A549 (cell line): ENCODE measurements at regions not wholly inside any gene's neighbourhood (a gene's known extent, or its start where the extent isn't known, plus 50 kb on each side); places are given as distances from the start of the nearest gene placed in this dataset.

Source experiments
- ATAC-seq, 2 experiments: fragments of 200-7000 bp in 1 of 2; fragments of >200 bp in 1 of 2; cut with Nextera tagmentation in 1 of 2; cut with Tn5 transposase in 1 of 2; 3 replicates each; pipeline versions ENCODE4 v1.8.0 to v1.9.1; 2018 to 2020; ENCODE audit warnings: mild to moderate bottlenecking in 1 of 2, moderate library complexity in 1 of 2
- CTCF ChIA-PET: fragments of 300-600 bp; sonication (Branson Sonifier 250); formaldehyde crosslinking; extraction: SDS; loops from one replicate; lab custom pipeline; 2021; ENCODE audit warnings: antibody characterized with exemption, inconsistent platforms; lab: Yijun Ruan, JAX
- POLR2A ChIA-PET: fragments of 350-600 bp; formaldehyde crosslinking; extraction: SDS; loops from one replicate; lab custom pipeline; 2021; ENCODE audit warnings: antibody characterized with exemption, inconsistent platforms; lab: Yijun Ruan, JAX
- DNase-seq, 2 experiments: peaks; one replicate each; pipeline versions ENCODE4 v3.0.0 to v3.0.0-alpha.2; 2011 to 2016; ENCODE audit warnings: low read depth in 1 of 2, low spot score in 1 of 2
- FAIRE-seq: peaks from 2 replicates; lab custom pipeline; 2011; peaks lifted over from hg19 to GRCh38; lab: Jason Lieb, UNC
- H3K27ac ChIP-seq, 2 experiments: fragments of >200 bp; sonication (Bioruptor Twin); formaldehyde crosslinking; 3 replicates each; pipeline ENCODE4 v1.5.1; 2016 to 2017
- H3K4me1 ChIP-seq: fragments of >200 bp; sonication (Bioruptor Twin); formaldehyde crosslinking; 3 replicates; pipeline ENCODE4 v1.6.1; 2016
- H3K4me2 ChIP-seq: fragments of >200 bp; sonication (Bioruptor Twin); formaldehyde crosslinking; 3 replicates; pipeline ENCODE4 v1.6.1; 2016
- H3K4me3 ChIP-seq: fragments of >200 bp; sonication (Bioruptor Twin); formaldehyde crosslinking; 3 replicates; pipeline ENCODE4 v1.5.1; 2016
- H3K9me3 ChIP-seq: fragments of >200 bp; sonication (Bioruptor Twin); formaldehyde crosslinking; 3 replicates; pipeline ENCODE4 v1.6.1; 2016
- BHLHE40 ChIP-seq: IDR thresholded peaks from 2 replicates; pipeline ENCODE4 v1.6.1; 2012; ENCODE audit warnings: low read depth, low read length, inconsistent platforms
- CBX2 ChIP-seq: fragments of 200-600 bp; sonication (generic); IDR thresholded peaks from 2 replicates; pipeline ENCODE4 v1.6.1; 2016; ENCODE audit warnings: low read depth, mild to moderate bottlenecking, borderline replicate concordance
- CEBPB ChIP-seq, 2 experiments: fragments of >200 bp in 1 of 2; sonication (Bioruptor Twin) in 1 of 2; formaldehyde crosslinking in 1 of 2; IDR thresholded peaks; 2 replicates each; pipeline ENCODE4 v1.6.1; 2012 to 2016
- CHD4 ChIP-seq: fragments of 200-600 bp; sonication (generic); IDR thresholded peaks from 2 replicates; pipeline ENCODE4 v1.6.1; 2016; ENCODE audit warnings: antibody characterized with exemption, mild to moderate bottlenecking, borderline replicate concordance
- EHF ChIP-seq: fragments of 250-450 bp; sonication (Bioruptor Pico); IDR thresholded peaks from 2 replicates; pipeline ENCODE4 v1.5.0; 2020; ENCODE audit warnings: mild to moderate bottlenecking
- FOSB ChIP-seq: fragments of 250-450 bp; sonication (Bioruptor Pico); IDR thresholded peaks from 2 replicates; pipeline ENCODE4 v1.5.0; 2020; ENCODE audit warnings: mild to moderate bottlenecking, moderate library complexity
- FOXS1 ChIP-seq: fragments of 250-450 bp; sonication (Bioruptor Pico); IDR thresholded peaks from 2 replicates; pipeline ENCODE4 v1.5.0; 2020; ENCODE audit warnings: mild to moderate bottlenecking, moderate library complexity
- GATA3 ChIP-seq: IDR thresholded peaks from 2 replicates; pipeline ENCODE4 v1.6.1; 2012; ENCODE audit warnings: borderline replicate concordance
- HES2 ChIP-seq: fragments of >200 bp; sonication (Bioruptor Twin); formaldehyde crosslinking; IDR thresholded peaks from 2 replicates; pipeline ENCODE4 v1.6.1; 2016
- KDM1A ChIP-seq: fragments of 200-600 bp; sonication (generic); IDR thresholded peaks from 2 replicates; pipeline ENCODE4 v1.6.1; 2016; ENCODE audit warnings: low read depth, mild to moderate bottlenecking
- MAZ ChIP-seq: fragments of 150-350 bp; IDR thresholded peaks from 2 replicates; pipeline ENCODE4 v1.6.1; 2014; ENCODE audit warnings: antibody characterized with exemption, low read depth, low read length, borderline replicate concordance
- NFE2L2 ChIP-seq: fragments of 150-350 bp; conservative IDR thresholded peaks from 2 replicates; pipeline ENCODE4 v1.6.1; 2014; ENCODE audit warnings: low read length
- NPAS2 ChIP-seq: fragments of 250-450 bp; sonication (Bioruptor Pico); IDR thresholded peaks from 2 replicates; pipeline ENCODE4 v1.8.0; 2022; ENCODE audit warnings: mild to moderate bottlenecking, moderate library complexity, borderline replicate concordance
- NR3C1 ChIP-seq: fragments of >200 bp; sonication (Bioruptor Twin); formaldehyde crosslinking; IDR thresholded peaks from 3 replicates; pipeline ENCODE4 v1.6.1; 2017
- PBX3 ChIP-seq: IDR thresholded peaks from 2 replicates; pipeline ENCODE4 v1.6.1; 2012
- PHF8 ChIP-seq: fragments of 200-600 bp; sonication (generic); IDR thresholded peaks from 2 replicates; pipeline ENCODE4 v1.6.1; 2016; ENCODE audit warnings: low read depth, mild to moderate bottlenecking, antibody characterized with exemption, moderate library complexity, borderline replicate concordance
- RAD21 ChIP-seq, 2 experiments: fragments of >200 bp in 1 of 2; sonication (Bioruptor Twin) in 1 of 2; formaldehyde crosslinking in 1 of 2; IDR thresholded peaks in 1 of 2; conservative IDR thresholded peaks in 1 of 2; 2 replicates in 1 of 2; 3 replicates in 1 of 2; pipeline ENCODE4 v1.6.1; 2012 to 2018; ENCODE audit warnings: inconsistent platforms in 1 of 2
- RFX5 ChIP-seq: fragments of 450-650 bp; IDR thresholded peaks from 2 replicates; pipeline ENCODE4 v1.7.1; 2014; ENCODE audit warnings: antibody characterized with exemption, mild to moderate bottlenecking, moderate library complexity
- RNF2 ChIP-seq: fragments of 200-600 bp; sonication (generic); IDR thresholded peaks from 2 replicates; pipeline ENCODE4 v1.6.1; 2016; ENCODE audit warnings: low read depth, mild to moderate bottlenecking, antibody characterized with exemption, moderate library complexity, borderline replicate concordance
- SREBF2 ChIP-seq: fragments of 450-650 bp; IDR thresholded peaks from 2 replicates; pipeline ENCODE4 v1.6.1; 2014; ENCODE audit warnings: mild to moderate bottlenecking, moderate library complexity
- ZC3H11A ChIP-seq: fragments of 450-650 bp; IDR thresholded peaks from 2 replicates; pipeline ENCODE4 v1.6.1; 2014; ENCODE audit warnings: antibody characterized with exemption, mild to moderate bottlenecking
- ZFP36 ChIP-seq: fragments of 450-650 bp; IDR thresholded peaks from 2 replicates; pipeline ENCODE4 v1.6.1; 2014; ENCODE audit warnings: borderline replicate concordance; ENCODE audit not compliant: partially characterized antibody
- ZNF302 ChIP-seq: fragments of 250-450 bp; sonication (Bioruptor Pico); IDR thresholded peaks from 2 replicates; pipeline ENCODE4 v1.9.0; 2021; ENCODE audit warnings: inconsistent platforms, mild to moderate bottlenecking, moderate library complexity
- ZSCAN20 ChIP-seq: fragments of 250-450 bp; sonication (Bioruptor Pico); IDR thresholded peaks from 2 replicates; pipeline ENCODE4 v1.8.0; 2022; ENCODE audit warnings: mild to moderate bottlenecking, moderate library complexity
- WGBS: methylation state at CpG from one replicate; pipeline ENCODE4 v1.1.6; 2017; ENCODE audit errors: missing lambda C conversion rate; 5-methylcytosine and 5-hydroxymethylcytosine counted together
- TF ChIP-seq, protein P1 (sequence below): fragments of 150-350 bp; IDR thresholded peaks from 2 replicates; pipeline ENCODE4 v1.6.1; 2014; ENCODE audit warnings: low read depth, mild to moderate bottlenecking, low read length
- TF ChIP-seq, protein P2 (sequence below): fragments of 200-600 bp; sonication (generic); IDR thresholded peaks from 2 replicates; pipeline ENCODE4 v1.6.1; 2016; ENCODE audit warnings: antibody characterized with exemption, mild to moderate bottlenecking, moderate library complexity

GRCh38 chr1:63073309-63074306 lies 248.8 kb upstream of the FOXD3 start:
- ATAC-seq: 0 out of 6 replicates have a peak, but pooled peaks of 1 of the 2 experiments have one; percentile 34

GRCh38 chr1:63074321-63074720 lies 248.0 kb upstream of the FOXD3 start:
- Histone ChIP-seq H3K9me3 (no peaks in the 10 kb centered on the region), H3K4me2 (no peak overlapping the region), H3K27ac (no peak overlapping the region), H3K4me3 (no peak overlapping the region), H3K4me1 (no peaks in the 10 kb centered on the region)
- DNase-seq: no peak
- no peak for FAIRE-seq
- TF ChIP-seq FOXS1: no peak
- TF ChIP-seq PBX3: no peak
- TF ChIP-seq PHF8: no peak
- TF ChIP-seq NFE2L2: no peak
- TF ChIP-seq KDM1A: no peak
- no peak for TF ChIP-seq NPAS2
- no peak for TF ChIP-seq RFX5
- no peak for TF ChIP-seq ZFP36
- TF ChIP-seq FOSB (CRISPR knock-in tag): no peak
- TF ChIP-seq BHLHE40: no peak
- TF ChIP-seq GATA3: no peak
- no peak for TF ChIP-seq CBX2
- TF ChIP-seq NR3C1: no peak
- TF ChIP-seq RAD21 (conservative IDR thresholded peaks at IDR 0.05 in 1 of 2, IDR thresholded peaks at IDR 0.05 in 1 of 2): no peak
- TF ChIP-seq EHF (CRISPR knock-in tag): no peak
- TF ChIP-seq CEBPB (IDR thresholded peaks at IDR 0.05): no peak
- TF ChIP-seq ZSCAN20: no peak
- TF ChIP-seq, protein P1, sequence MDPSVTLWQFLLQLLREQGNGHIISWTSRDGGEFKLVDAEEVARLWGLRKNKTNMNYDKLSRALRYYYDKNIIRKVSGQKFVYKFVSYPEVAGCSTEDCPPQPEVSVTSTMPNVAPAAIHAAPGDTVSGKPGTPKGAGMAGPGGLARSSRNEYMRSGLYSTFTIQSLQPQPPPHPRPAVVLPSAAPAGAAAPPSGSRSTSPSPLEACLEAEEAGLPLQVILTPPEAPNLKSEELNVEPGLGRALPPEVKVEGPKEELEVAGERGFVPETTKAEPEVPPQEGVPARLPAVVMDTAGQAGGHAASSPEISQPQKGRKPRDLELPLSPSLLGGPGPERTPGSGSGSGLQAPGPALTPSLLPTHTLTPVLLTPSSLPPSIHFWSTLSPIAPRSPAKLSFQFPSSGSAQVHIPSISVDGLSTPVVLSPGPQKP: no peak
- no peak for TF ChIP-seq SREBF2
- ChIA-PET CTCF (no interaction called here), POLR2A (no interaction called here)
- WGBS: 70% methylated on average over 15 of the region's 15 CpGs
- ATAC-seq: no peak

More at GRCh38 chr1:63073309-63074306, 248.8 kb upstream of the FOXD3 start:
- 35% methylated on average over 15 of the region's 41 CpGs for WGBS
- Histone ChIP-seq H3K27ac (no peak overlapping the region), H3K9me3 (no peaks in the 10 kb centered on the region), H3K4me2 (no peak overlapping the region), H3K4me3 (no peak overlapping the region)
- DNase-seq (no peak), FAIRE-seq (no peak)
- ChIA-PET POLR2A (no interaction called here), CTCF (no interaction called here)
- TF ChIP-seq ZC3H11A (no peak), NFE2L2 (no peak), CHD4 (no peak), RNF2 (no peak), ZNF302 (CRISPR knock-in tag) (no peak), HES2 (no peak), MAZ (no peak)
- TF ChIP-seq, protein P2, sequence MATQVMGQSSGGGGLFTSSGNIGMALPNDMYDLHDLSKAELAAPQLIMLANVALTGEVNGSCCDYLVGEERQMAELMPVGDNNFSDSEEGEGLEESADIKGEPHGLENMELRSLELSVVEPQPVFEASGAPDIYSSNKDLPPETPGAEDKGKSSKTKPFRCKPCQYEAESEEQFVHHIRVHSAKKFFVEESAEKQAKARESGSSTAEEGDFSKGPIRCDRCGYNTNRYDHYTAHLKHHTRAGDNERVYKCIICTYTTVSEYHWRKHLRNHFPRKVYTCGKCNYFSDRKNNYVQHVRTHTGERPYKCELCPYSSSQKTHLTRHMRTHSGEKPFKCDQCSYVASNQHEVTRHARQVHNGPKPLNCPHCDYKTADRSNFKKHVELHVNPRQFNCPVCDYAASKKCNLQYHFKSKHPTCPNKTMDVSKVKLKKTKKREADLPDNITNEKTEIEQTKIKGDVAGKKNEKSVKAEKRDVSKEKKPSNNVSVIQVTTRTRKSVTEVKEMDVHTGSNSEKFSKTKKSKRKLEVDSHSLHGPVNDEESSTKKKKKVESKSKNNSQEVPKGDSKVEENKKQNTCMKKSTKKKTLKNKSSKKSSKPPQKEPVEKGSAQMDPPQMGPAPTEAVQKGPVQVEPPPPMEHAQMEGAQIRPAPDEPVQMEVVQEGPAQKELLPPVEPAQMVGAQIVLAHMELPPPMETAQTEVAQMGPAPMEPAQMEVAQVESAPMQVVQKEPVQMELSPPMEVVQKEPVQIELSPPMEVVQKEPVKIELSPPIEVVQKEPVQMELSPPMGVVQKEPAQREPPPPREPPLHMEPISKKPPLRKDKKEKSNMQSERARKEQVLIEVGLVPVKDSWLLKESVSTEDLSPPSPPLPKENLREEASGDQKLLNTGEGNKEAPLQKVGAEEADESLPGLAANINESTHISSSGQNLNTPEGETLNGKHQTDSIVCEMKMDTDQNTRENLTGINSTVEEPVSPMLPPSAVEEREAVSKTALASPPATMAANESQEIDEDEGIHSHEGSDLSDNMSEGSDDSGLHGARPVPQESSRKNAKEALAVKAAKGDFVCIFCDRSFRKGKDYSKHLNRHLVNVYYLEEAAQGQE: no peak
- TF ChIP-seq, all 56 proteins: peak for 0
- H3K4me1 ChIP-seq: no peaks in the 10 kb centered on the region
